ENCODE measurements at regions not wholly inside any gene's neighbourhood (a gene's known extent, or its start where the extent isn't known, plus 50 kb on each side); places are given as distances from the start of the nearest gene placed in this dataset.

DNA sequence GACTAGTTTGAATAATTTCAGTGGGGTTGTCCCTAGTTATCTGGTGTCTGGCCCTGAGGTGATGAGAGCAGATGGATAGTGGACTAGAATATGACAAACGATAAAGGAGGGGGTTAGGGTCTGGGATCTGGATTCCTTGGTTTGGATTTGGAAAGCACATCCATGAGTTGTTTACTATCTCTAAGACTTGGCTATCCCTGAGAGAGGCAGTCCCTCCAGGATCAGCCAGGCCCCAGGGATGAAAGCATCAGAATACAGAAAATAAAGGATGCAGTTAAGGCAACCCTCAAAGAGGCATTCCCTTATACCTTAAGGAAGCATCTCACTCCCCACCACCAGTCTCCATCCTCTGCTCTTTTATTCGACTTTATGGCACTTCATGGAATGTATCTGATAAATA, 230.7 kb downstream of the NHLRC3 start:
- Mint-ChIP-seq H3K4me1 (no peaks in the 10 kb centered on the region), H3K4me3 (no peak overlapping the region), H3K36me3 (ENCODE audit: low read depth) (no peaks in the 10 kb centered on the region), H3K27me3 (peaks cover 13% of the 10 kb centered on the region), H3K9me3 (ENCODE audit: low read depth) (no peaks in the 10 kb centered on the region), H3K27ac (no peak overlapping the region)
- intact Hi-C loops (cut with DNase I, micrococcal nuclease): no loop called here
- DNase-seq (no peak), ATAC-seq (no peak)
- ChIA-PET CTCF (no interaction called here), POLR2A (no interaction called here)

GRCh38 chr13:39269411-39269810, 231.2 kb downstream of the NHLRC3 start:
- no peak overlapping the region for H3K27ac Mint-ChIP-seq
- DNase-seq (no peak), ATAC-seq (no peak)
- intact Hi-C loops (cut with DNase I, micrococcal nuclease): no loop called here
- no peaks in the 10 kb centered on the region for H3K9me3 Mint-ChIP-seq (ENCODE audit: low read depth)
- POLR2A ChIA-PET: no interaction called here
- no peaks in the 10 kb centered on the region for H3K36me3 Mint-ChIP-seq (ENCODE audit: low read depth)
- no peaks in the 10 kb centered on the region for H3K4me1 Mint-ChIP-seq
- H3K4me3 Mint-ChIP-seq: no peak overlapping the region
- peaks cover 13% of the 10 kb centered on the region for H3K27me3 Mint-ChIP-seq
- CTCF ChIA-PET: no interaction called here

DNA sequence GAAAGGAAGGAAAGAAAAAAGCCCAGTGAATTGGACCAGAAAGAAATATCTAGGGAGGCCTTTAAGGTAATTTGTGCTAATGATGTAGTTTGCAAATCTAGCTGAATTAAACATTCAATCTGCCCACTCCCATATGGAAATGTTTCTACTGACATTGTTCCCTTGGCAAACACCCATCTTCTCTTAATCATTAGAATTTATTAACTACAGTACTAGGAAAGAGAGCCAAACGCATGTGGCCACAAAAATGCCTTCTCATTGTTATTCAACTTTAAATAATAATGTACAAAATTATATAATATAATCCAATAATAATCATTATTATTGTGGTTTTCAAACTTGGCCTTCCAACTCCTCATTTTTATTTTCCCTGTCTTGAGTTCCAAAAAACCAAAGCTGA, 234.7 kb downstream of the NHLRC3 start:
- no peaks in the 10 kb centered on the region for H3K36me3 Mint-ChIP-seq (ENCODE audit: low read depth)

GRCh38 chr13:39273953-39274738, 235.9 kb downstream of the NHLRC3 start:
- Mint-ChIP-seq H3K27ac (no peak overlapping the region), H3K36me3 (ENCODE audit: low read depth) (no peaks in the 10 kb centered on the region), H3K4me1 (no peaks in the 10 kb centered on the region), H3K9me3 (ENCODE audit: low read depth) (no peaks in the 10 kb centered on the region), H3K27me3 (peaks cover 11% of the 10 kb centered on the region), H3K4me3 (no peak overlapping the region)
- ChIA-PET CTCF (no interaction called here), POLR2A (interaction anchor here (0.5 kb wide), 1 partner anchor 238 kb away, joined by 4 read pairs; no protein-coding TSS in a partner anchor)
- no peak for ATAC-seq
- intact Hi-C loops (cut with DNase I, micrococcal nuclease): loop anchor here in 1 of 2 experiments (2.0 kb wide), 1 partner anchor 329 kb away; the partner anchor contains the start of gene LHFPL6
- DNase-seq: peak; percentile 7

More for the DNA sequence above, 234.7 kb downstream of the NHLRC3 start:
- ChIA-PET POLR2A (no interaction called here), CTCF (no interaction called here)
- DNase-seq (no peak), ATAC-seq (no peak)
- H3K4me3 Mint-ChIP-seq: no peak overlapping the region
- intact Hi-C loops (cut with DNase I, micrococcal nuclease): no loop called here
- no peaks in the 10 kb centered on the region for H3K9me3 Mint-ChIP-seq (ENCODE audit: low read depth)
- H3K27ac Mint-ChIP-seq: no peak overlapping the region
- H3K27me3 Mint-ChIP-seq: peaks cover 16% of the 10 kb centered on the region
- no peaks in the 10 kb centered on the region for H3K4me1 Mint-ChIP-seq

DNA sequence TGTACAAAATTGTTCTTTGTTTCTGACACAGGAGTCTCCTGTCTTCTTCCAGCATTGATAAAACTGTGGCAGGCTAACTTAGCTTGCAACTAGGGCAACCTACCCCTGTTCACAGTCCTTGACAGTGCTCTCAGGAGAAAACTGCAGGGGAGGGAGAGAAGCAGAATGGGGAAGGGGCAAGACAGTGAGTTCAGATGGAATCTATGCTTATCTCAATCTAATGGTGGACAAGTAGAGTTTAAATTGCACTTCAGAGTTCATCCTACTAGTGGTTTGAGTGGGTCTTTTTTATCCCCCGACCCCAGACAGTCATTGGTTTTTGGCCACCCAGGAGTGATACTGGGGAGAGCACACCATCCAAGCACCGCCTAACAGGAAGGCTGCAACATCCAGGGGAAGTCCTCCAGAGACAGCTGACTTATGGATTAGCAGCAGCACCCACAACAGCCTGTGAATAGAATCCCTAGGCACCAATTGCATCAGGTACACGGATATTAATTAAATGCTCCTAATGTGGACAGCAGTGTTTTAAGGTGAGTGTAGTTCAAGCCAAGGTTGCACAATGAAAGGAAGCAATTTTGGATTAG, 236.6 kb downstream of the NHLRC3 start:
- Mint-ChIP-seq H3K27me3 (peaks cover 11% of the 10 kb centered on the region), H3K9me3 (ENCODE audit: low read depth) (no peaks in the 10 kb centered on the region), H3K36me3 (ENCODE audit: low read depth) (no peaks in the 10 kb centered on the region), H3K27ac (no peak overlapping the region), H3K4me1 (no peaks in the 10 kb centered on the region), H3K4me3 (no peak overlapping the region)
- POLR2A ChIA-PET: no interaction called here
- ATAC-seq (no peak), DNase-seq (no peak)
- CTCF ChIA-PET: no interaction called here
- intact Hi-C loops (cut with DNase I, micrococcal nuclease): loop anchor here in 1 of 2 experiments (2.0 kb wide), 1 partner anchor 328 kb away; the partner anchor contains the start of gene LHFPL6

DNA sequence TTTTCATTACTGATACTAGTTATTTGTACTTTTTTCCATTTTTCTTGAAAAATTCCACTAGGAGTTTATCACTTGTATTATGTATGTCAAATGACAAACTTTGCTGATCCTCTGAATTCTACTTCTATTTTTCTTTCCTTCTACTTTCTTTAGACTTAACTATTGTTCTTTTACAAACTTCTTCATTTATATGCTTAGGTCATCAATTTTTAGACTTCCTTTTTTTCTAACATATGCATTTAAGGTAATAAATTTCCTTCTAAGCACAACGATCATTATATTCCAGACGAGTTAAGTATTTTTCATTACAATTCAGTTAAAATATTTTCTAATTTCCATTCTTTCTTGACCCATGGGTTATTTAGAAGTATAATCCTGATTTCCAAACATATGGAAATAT, 240.8 kb downstream of the NHLRC3 start:
- DNase-seq: no peak
- Mint-ChIP-seq H3K27me3 (peaks cover 29% of the 10 kb centered on the region), H3K36me3 (ENCODE audit: low read depth) (no peaks in the 10 kb centered on the region), H3K9me3 (ENCODE audit: low read depth) (no peaks in the 10 kb centered on the region), H3K4me3 (no peak overlapping the region), H3K27ac (no peak overlapping the region), H3K4me1 (no peaks in the 10 kb centered on the region)
- no peak for ATAC-seq
- ChIA-PET CTCF (no interaction called here), POLR2A (no interaction called here)
- intact Hi-C loops (cut with DNase I, micrococcal nuclease): no loop called here

GRCh38 chr13:39281539-39282150, 243.4 kb downstream of the NHLRC3 start:
- Mint-ChIP-seq H3K4me1 (no peaks in the 10 kb centered on the region), H3K4me3 (no peak overlapping the region), H3K27me3 (peaks cover 30% of the 10 kb centered on the region), H3K9me3 (ENCODE audit: low read depth) (peaks cover 1% of the 10 kb centered on the region), H3K27ac (no peak overlapping the region), H3K36me3 (ENCODE audit: low read depth) (no peaks in the 10 kb centered on the region)
- DNase-seq (no peak), ATAC-seq (no peak)
- intact Hi-C loops (cut with DNase I, micrococcal nuclease): no loop called here
- ChIA-PET CTCF (no interaction called here), POLR2A (no interaction called here)

GRCh38 chr13:39282400-39282972, 244.2 kb downstream of the NHLRC3 start:
- POLR2A ChIA-PET: no interaction called here
- H3K9me3 Mint-ChIP-seq (ENCODE audit: low read depth): peaks cover 7% of the 10 kb centered on the region

GRCh38 chr13:39283072-39283471, 244.8 kb downstream of the NHLRC3 start:
- Mint-ChIP-seq H3K36me3 (ENCODE audit: low read depth) (no peaks in the 10 kb centered on the region), H3K4me1 (no peaks in the 10 kb centered on the region), H3K27ac (no peak overlapping the region), H3K27me3 (peaks cover 31% of the 10 kb centered on the region), H3K9me3 (ENCODE audit: low read depth) (peaks cover 9% of the 10 kb centered on the region), H3K4me3 (no peak overlapping the region)
- CTCF ChIA-PET: interaction anchor here (0.6 kb wide), 1 partner anchor 225 kb away, joined by 3 read pairs; no protein-coding TSS in a partner anchor
- DNase-seq (no peak), ATAC-seq (no peak)
- POLR2A ChIA-PET: no interaction called here
- intact Hi-C loops (cut with DNase I, micrococcal nuclease): no loop called here

More at GRCh38 chr13:39282400-39282972, 244.2 kb downstream of the NHLRC3 start:
- no peaks in the 10 kb centered on the region for H3K4me1 Mint-ChIP-seq
- no peak for DNase-seq
- no peak overlapping the region for H3K4me3 Mint-ChIP-seq
- CTCF ChIA-PET: no interaction called here
- H3K36me3 Mint-ChIP-seq (ENCODE audit: low read depth): no peaks in the 10 kb centered on the region
- H3K27ac Mint-ChIP-seq: no peak overlapping the region
- no peak for ATAC-seq
- intact Hi-C loops (cut with DNase I, micrococcal nuclease): no loop called here
- H3K27me3 Mint-ChIP-seq: peaks cover 33% of the 10 kb centered on the region

- Mint-ChIP-seq H3K4me3 (no peak overlapping the region), H3K27ac (no peak overlapping the region), H3K36me3 (ENCODE audit: low read depth) (no peaks in the 10 kb centered on the region), H3K4me1 (no peaks in the 10 kb centered on the region), H3K27me3 (peaks cover 28% of the 10 kb centered on the region), H3K9me3 (ENCODE audit: low read depth) (peaks cover 20% of the 10 kb centered on the region)
- no peak for DNase-seq
- no peak for ATAC-seq
- POLR2A ChIA-PET: no interaction called here
- intact Hi-C loops (cut with DNase I, micrococcal nuclease): no loop called here
- CTCF ChIA-PET: interaction anchor here (1.2 kb wide), 1 partner anchor 172 kb away, joined by 3 read pairs; no protein-coding TSS in a partner anchor
Observed at GRCh38 chr13:39284801-39285388, 246.6 kb downstream of the NHLRC3 start.

Measured in activated CD4-positive, alpha-beta T cell treated with anti-CD3 and anti-CD28 coated beads for 36 hours (primary cell).